Ishikawa (cell line): ENCODE measurements at regions not wholly inside any gene's neighbourhood (a gene's known extent, or its start where the extent isn't known, plus 50 kb on each side); places are given as distances from the start of the nearest gene placed in this dataset.

ENCODE experiments used
- CEBPB ChIP-seq: IDR thresholded peaks from 2 replicates; pipeline ENCODE4 v1.6.1; 2012
- CREB1 ChIP-seq: IDR thresholded peaks from 2 replicates; pipeline ENCODE4 v1.6.1; 2012; ENCODE audit warnings: low read depth
- EGR1 ChIP-seq: IDR thresholded peaks from 2 replicates; pipeline ENCODE4 v1.6.1; 2012
- EP300 ChIP-seq: IDR thresholded peaks from 2 replicates; pipeline ENCODE4 v1.6.1; 2012; ENCODE audit warnings: borderline replicate concordance
- FOXM1 ChIP-seq: IDR thresholded peaks from 2 replicates; pipeline ENCODE4 v1.6.1; 2012; ENCODE audit warnings: low read depth, borderline replicate concordance
- MAX ChIP-seq: IDR thresholded peaks from 2 replicates; pipeline ENCODE4 v1.6.1; 2012
- RAD21 ChIP-seq: IDR thresholded peaks from 2 replicates; pipeline ENCODE4 v1.6.1; 2012; ENCODE audit warnings: low read depth
- TAF1 ChIP-seq: IDR thresholded peaks from 2 replicates; pipeline ENCODE4 v1.6.1; 2012; ENCODE audit warnings: low read depth, mild to moderate bottlenecking
- TCF12 ChIP-seq: IDR thresholded peaks from 2 replicates; pipeline ENCODE4 v1.6.1; 2012; ENCODE audit warnings: low read depth
- TEAD4 ChIP-seq: IDR thresholded peaks from 2 replicates; pipeline ENCODE4 v1.6.1; 2012
- YY1 ChIP-seq: IDR thresholded peaks from 2 replicates; pipeline ENCODE4 v1.6.1; 2012; ENCODE audit warnings: low read depth
- ZBTB7A ChIP-seq: IDR thresholded peaks from 2 replicates; pipeline ENCODE4 v1.6.1; 2012; ENCODE audit warnings: low read depth
- TF ChIP-seq, protein P1 (sequence below): IDR thresholded peaks from 2 replicates; pipeline ENCODE4 v1.6.1; 2012
- TF ChIP-seq, protein P2 (sequence below): IDR thresholded peaks from 2 replicates; pipeline ENCODE4 v1.6.1; 2012; ENCODE audit warnings: low read depth, mild to moderate bottlenecking

- TF ChIP-seq, protein P1, sequence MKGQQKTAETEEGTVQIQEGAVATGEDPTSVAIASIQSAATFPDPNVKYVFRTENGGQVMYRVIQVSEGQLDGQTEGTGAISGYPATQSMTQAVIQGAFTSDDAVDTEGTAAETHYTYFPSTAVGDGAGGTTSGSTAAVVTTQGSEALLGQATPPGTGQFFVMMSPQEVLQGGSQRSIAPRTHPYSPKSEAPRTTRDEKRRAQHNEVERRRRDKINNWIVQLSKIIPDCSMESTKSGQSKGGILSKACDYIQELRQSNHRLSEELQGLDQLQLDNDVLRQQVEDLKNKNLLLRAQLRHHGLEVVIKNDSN: no peak
- TF ChIP-seq, protein P2, sequence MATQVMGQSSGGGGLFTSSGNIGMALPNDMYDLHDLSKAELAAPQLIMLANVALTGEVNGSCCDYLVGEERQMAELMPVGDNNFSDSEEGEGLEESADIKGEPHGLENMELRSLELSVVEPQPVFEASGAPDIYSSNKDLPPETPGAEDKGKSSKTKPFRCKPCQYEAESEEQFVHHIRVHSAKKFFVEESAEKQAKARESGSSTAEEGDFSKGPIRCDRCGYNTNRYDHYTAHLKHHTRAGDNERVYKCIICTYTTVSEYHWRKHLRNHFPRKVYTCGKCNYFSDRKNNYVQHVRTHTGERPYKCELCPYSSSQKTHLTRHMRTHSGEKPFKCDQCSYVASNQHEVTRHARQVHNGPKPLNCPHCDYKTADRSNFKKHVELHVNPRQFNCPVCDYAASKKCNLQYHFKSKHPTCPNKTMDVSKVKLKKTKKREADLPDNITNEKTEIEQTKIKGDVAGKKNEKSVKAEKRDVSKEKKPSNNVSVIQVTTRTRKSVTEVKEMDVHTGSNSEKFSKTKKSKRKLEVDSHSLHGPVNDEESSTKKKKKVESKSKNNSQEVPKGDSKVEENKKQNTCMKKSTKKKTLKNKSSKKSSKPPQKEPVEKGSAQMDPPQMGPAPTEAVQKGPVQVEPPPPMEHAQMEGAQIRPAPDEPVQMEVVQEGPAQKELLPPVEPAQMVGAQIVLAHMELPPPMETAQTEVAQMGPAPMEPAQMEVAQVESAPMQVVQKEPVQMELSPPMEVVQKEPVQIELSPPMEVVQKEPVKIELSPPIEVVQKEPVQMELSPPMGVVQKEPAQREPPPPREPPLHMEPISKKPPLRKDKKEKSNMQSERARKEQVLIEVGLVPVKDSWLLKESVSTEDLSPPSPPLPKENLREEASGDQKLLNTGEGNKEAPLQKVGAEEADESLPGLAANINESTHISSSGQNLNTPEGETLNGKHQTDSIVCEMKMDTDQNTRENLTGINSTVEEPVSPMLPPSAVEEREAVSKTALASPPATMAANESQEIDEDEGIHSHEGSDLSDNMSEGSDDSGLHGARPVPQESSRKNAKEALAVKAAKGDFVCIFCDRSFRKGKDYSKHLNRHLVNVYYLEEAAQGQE: no peak
- TF ChIP-seq TEAD4: no peak
- no peak for TF ChIP-seq TAF1
- TF ChIP-seq YY1: no peak
- no peak for TF ChIP-seq EGR1
- TF ChIP-seq MAX: no peak
- TF ChIP-seq RAD21: no peak
- TF ChIP-seq EP300: no peak
- no peak for TF ChIP-seq CREB1
- TF ChIP-seq TCF12: no peak
- no peak for TF ChIP-seq ZBTB7A
- no peak for TF ChIP-seq CEBPB
- no peak for TF ChIP-seq FOXM1
Observed at GRCh38 chrX:43225626-43226328, 430.3 kb upstream of the MAOA start.
